ENCODE measurements at regions not wholly inside any gene's neighbourhood (a gene's known extent, or its start where the extent isn't known, plus 50 kb on each side); places are given as distances from the start of the nearest gene placed in this dataset.

GRCh38 chr12:94025756-94026155 lies 122.6 kb upstream of the PLXNC1 start:
- TF ChIP-seq CTCF (IDR thresholded peaks at IDR 0.05), result no peak
- no peak for TF ChIP-seq POLR2A (IDR thresholded peaks at IDR 0.05)
